Osteoblast (primary cell): ENCODE measurements at regions not wholly inside any gene's neighbourhood (a gene's known extent, or its start where the extent isn't known, plus 50 kb on each side); places are given as distances from the start of the nearest gene placed in this dataset.

ENCODE experiments used
- DNase-seq: peaks from one replicate; pipeline ENCODE4 v3.0.0; 2011; ENCODE audit warnings: low spot score, mixed read lengths; ENCODE audit not compliant: insufficient read length; ENCODE audit errors: missing footprints
- H2AFZ ChIP-seq: 2 replicates; pipeline ENCODE4 v1.6.0; 2011; ENCODE audit warnings: mild to moderate bottlenecking, low read length
- H3K27ac ChIP-seq: 2 replicates; pipeline ENCODE4 v1.5.1; 2011; ENCODE audit warnings: mild to moderate bottlenecking, low read depth, low read length, moderate library complexity
- H3K27me3 ChIP-seq: 2 replicates; pipeline ENCODE4 v1.6.0; 2012; ENCODE audit warnings: mild to moderate bottlenecking, control low read depth, inconsistent platforms, low read length, moderate library complexity; ENCODE audit not compliant: insufficient read depth
- H3K36me3 ChIP-seq: 2 replicates; pipeline ENCODE4 v1.5.1; 2011; ENCODE audit warnings: mild to moderate bottlenecking, low read length, control low read depth, moderate library complexity; ENCODE audit not compliant: insufficient read depth
- H3K4me1 ChIP-seq: 2 replicates; pipeline ENCODE4 v1.5.1; 2011; ENCODE audit warnings: mild to moderate bottlenecking, low read length, control low read depth, moderate library complexity; ENCODE audit not compliant: insufficient read depth
- H3K4me2 ChIP-seq: 2 replicates; pipeline ENCODE4 v1.6.0; 2011; ENCODE audit warnings: mild to moderate bottlenecking, low read length; ENCODE audit not compliant: insufficient read depth
- H3K4me3 ChIP-seq: fragments of 200-600 bp; sonication (generic); 3 replicates; pipeline ENCODE4 v1.5.1; 2012; ENCODE audit warnings: mild to moderate bottlenecking, low read length, inconsistent platforms; ENCODE audit not compliant: insufficient read depth
- H3K79me2 ChIP-seq: 2 replicates; pipeline ENCODE4 v1.6.0; 2012; ENCODE audit warnings: mild to moderate bottlenecking, low read length, control low read depth, inconsistent platforms; ENCODE audit not compliant: insufficient read depth
- H3K9me3 ChIP-seq: 2 replicates; pipeline ENCODE4 v1.5.1; 2011; ENCODE audit warnings: low read depth, low read length, control low read depth
- H4K20me1 ChIP-seq: 2 replicates; pipeline ENCODE4 v1.6.0; 2012; ENCODE audit warnings: mild to moderate bottlenecking, low read length, control low read depth; ENCODE audit not compliant: insufficient read depth
- TF ChIP-seq, protein P1 (sequence below): IDR thresholded peaks from 2 replicates; pipeline ENCODE4 v1.5.1; 2011; ENCODE audit warnings: mild to moderate bottlenecking, low read depth, low read length, moderate library complexity; ENCODE audit errors: extremely low read depth

DNA sequence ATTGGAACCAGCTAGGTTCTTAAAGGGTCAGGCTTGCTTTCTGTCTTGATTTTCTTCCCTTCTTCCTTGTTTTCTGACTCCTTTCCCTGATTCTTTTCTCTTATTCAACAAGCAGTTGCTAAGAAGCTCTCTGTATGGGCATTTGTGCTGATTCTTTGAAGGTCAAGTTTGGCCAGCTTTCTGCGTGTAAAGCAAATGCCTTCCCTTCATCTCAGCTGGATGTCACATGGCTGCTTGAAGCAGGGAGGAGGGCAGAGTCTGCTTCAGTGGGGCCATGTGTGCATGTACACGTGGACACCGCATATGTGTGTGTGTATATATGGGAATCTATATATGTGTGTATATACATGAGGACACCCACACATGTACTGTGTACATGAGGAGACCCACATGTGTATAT is 139.9 kb upstream of the ATP6AP2 start:
- H3K4me2 ChIP-seq = no peak overlapping the region
- DNase-seq = no peak
- H4K20me1 ChIP-seq = peaks cover 2% of the 10 kb centered on the region
- no peaks in the 10 kb centered on the region for H3K9me3 ChIP-seq
- no peak overlapping the region for H3K4me3 ChIP-seq
- TF ChIP-seq, protein P1, sequence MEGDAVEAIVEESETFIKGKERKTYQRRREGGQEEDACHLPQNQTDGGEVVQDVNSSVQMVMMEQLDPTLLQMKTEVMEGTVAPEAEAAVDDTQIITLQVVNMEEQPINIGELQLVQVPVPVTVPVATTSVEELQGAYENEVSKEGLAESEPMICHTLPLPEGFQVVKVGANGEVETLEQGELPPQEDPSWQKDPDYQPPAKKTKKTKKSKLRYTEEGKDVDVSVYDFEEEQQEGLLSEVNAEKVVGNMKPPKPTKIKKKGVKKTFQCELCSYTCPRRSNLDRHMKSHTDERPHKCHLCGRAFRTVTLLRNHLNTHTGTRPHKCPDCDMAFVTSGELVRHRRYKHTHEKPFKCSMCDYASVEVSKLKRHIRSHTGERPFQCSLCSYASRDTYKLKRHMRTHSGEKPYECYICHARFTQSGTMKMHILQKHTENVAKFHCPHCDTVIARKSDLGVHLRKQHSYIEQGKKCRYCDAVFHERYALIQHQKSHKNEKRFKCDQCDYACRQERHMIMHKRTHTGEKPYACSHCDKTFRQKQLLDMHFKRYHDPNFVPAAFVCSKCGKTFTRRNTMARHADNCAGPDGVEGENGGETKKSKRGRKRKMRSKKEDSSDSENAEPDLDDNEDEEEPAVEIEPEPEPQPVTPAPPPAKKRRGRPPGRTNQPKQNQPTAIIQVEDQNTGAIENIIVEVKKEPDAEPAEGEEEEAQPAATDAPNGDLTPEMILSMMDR = no peak
- H3K27ac ChIP-seq = no peak overlapping the region
- H3K79me2 ChIP-seq = no peaks in the 10 kb centered on the region
- peaks cover 59% of the 10 kb centered on the region for H3K27me3 ChIP-seq
- no peaks in the 10 kb centered on the region for H3K36me3 ChIP-seq
- no peaks in the 10 kb centered on the region for H3K4me1 ChIP-seq
- no peak overlapping the region for H2AFZ ChIP-seq

DNA sequence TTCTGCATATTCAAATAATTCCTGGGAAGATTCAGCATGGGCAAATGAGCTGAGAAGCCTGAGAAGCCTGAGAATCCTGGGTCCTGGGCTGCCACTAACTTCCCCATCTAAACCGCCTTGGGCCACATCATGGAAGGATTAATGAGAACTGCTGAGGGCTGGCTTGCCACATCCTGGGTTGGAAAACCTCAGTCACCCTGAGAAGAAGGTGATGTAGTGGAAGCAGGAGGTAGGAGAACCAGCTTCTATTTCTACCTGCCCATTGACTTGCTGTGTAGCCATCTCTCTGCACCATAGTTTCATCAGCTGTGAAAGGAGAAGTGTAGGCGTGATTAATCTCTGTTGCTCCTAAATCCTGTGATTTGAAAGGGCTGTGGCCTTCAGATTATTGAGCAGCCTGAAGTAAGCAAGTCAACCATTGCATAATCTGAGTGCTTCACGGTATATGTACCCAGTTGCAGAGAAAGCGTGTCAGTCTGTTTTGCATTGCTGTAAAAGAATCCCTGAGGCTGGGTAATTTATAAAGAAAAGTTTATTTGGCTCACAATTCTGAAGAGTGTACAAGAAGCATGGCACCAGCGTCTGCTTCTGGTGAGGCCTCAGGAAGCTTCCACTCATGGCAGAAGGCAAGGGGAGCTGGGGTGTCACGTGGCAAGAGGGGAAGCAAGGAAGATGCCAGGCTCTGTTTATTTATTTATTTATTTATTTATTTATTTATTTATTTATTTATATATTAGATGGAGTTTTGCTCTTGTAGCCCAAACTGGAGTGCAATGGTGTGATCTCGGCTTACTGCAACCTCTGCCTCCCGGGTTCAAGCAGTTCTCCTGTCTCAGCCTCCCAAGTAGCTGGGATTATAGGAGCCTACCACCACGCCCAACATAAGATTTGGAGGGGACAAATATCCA is 140.9 kb upstream of the ATP6AP2 start:
- Histone ChIP-seq H3K27ac (no peak overlapping the region), H3K27me3 (peaks cover 67% of the 10 kb centered on the region), H2AFZ (no peak overlapping the region), H3K4me3 (no peak overlapping the region), H3K4me2 (no peak overlapping the region), H3K36me3 (no peaks in the 10 kb centered on the region), H4K20me1 (peaks cover 2% of the 10 kb centered on the region), H3K9me3 (no peaks in the 10 kb centered on the region), H3K4me1 (no peaks in the 10 kb centered on the region), H3K79me2 (no peaks in the 10 kb centered on the region)
- no peak for DNase-seq
- TF ChIP-seq, protein P1 = no peak

DNA sequence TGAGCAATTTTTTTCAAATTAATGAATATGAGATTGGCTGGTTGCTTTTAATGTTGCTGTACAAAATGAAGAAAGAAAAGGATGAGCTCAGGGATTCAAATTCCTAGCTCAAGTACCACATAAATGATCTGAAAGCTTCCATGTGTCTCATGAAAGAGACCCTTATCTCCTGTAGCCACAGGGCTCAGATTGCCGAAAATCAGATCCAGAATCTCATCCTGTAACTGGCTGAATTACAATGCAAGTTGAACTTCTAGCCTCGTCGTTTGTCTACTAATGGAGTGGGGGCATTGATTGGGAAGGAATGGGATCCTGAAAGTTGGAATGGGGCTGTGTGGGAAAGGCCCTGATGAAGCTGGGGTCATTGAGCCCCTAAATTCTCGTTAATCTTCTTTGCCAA is 143.4 kb upstream of the ATP6AP2 start:
- no peak for DNase-seq
- TF ChIP-seq, protein P1 = no peak
- no peaks in the 10 kb centered on the region for H3K9me3 ChIP-seq

DNA sequence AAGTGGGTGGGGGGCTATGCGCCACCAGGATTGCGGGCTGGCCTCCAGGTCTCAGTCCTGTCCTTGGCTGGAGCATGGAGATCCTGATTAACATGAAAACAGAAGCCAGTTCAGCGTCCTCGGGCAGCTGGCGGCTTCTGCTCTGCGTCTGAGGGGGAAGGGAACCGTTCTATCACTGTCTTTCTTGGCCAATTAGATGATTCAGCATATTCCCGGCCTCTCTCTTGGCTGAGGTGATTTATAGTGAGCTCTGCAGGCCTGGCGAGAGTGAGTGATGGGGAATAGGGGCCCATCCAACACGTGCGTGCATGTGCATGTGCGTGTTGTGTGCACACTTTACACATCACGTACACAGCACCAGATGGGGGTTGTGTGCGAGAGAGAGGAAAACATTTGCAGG is 145.8 kb upstream of the ATP6AP2 start:
- Histone ChIP-seq H3K9me3 (no peaks in the 10 kb centered on the region), H3K79me2 (no peaks in the 10 kb centered on the region), H4K20me1 (peaks cover 2% of the 10 kb centered on the region), H3K27me3 (peaks cover 38% of the 10 kb centered on the region), H3K4me2 (peak overlapping the region; percentile 45), H3K4me3 (no peak overlapping the region), H3K36me3 (no peaks in the 10 kb centered on the region), H2AFZ (no peak overlapping the region), H3K4me1 (no peaks in the 10 kb centered on the region), H3K27ac (no peak overlapping the region)
- DNase-seq = no peak
- TF ChIP-seq, protein P1 = no peak

More for the DNA sequence above, 143.4 kb upstream of the ATP6AP2 start:
- Histone ChIP-seq H3K4me3 (no peak overlapping the region), H4K20me1 (peaks cover 2% of the 10 kb centered on the region), H2AFZ (no peak overlapping the region), H3K27ac (no peak overlapping the region), H3K36me3 (no peaks in the 10 kb centered on the region), H3K79me2 (no peaks in the 10 kb centered on the region), H3K4me1 (no peaks in the 10 kb centered on the region), H3K27me3 (peaks cover 53% of the 10 kb centered on the region), H3K4me2 (no peak overlapping the region)
